ENCODE measurements at regions not wholly inside any gene's neighbourhood (a gene's known extent, or its start where the extent isn't known, plus 50 kb on each side); places are given as distances from the start of the nearest gene placed in this dataset.

DNA sequence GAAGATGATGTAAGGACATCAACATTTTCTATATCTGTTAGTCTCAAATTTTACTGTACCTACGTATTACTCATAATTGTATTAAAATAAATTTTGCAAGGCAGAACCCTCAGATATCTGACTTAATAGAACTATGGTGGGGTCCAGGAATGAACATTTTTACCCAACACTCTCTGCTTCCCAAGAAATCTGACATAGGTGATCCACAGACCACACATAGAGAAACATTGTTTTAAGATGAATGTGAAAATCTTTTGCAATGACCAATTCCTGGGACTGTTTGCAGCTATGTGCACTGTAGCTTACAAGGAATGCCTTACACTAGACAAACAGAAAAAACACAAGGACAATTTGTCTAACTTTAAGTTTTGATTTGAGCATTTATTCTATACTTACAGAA lies 645.6 kb upstream of the ADGRL2 start:
- TF ChIP-seq, protein P1, sequence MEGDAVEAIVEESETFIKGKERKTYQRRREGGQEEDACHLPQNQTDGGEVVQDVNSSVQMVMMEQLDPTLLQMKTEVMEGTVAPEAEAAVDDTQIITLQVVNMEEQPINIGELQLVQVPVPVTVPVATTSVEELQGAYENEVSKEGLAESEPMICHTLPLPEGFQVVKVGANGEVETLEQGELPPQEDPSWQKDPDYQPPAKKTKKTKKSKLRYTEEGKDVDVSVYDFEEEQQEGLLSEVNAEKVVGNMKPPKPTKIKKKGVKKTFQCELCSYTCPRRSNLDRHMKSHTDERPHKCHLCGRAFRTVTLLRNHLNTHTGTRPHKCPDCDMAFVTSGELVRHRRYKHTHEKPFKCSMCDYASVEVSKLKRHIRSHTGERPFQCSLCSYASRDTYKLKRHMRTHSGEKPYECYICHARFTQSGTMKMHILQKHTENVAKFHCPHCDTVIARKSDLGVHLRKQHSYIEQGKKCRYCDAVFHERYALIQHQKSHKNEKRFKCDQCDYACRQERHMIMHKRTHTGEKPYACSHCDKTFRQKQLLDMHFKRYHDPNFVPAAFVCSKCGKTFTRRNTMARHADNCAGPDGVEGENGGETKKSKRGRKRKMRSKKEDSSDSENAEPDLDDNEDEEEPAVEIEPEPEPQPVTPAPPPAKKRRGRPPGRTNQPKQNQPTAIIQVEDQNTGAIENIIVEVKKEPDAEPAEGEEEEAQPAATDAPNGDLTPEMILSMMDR (IDR thresholded peaks at IDR 0.05) = no peak
- no peak for TF ChIP-seq POLR2A (IDR thresholded peaks at IDR 0.05)
- TF ChIP-seq POLR2AphosphoS5 (IDR thresholded peaks at IDR 0.05) = no peak

All from breast epithelium (tissue), 3 donors.